ENCODE measurements at regions not wholly inside any gene's neighbourhood (a gene's known extent, or its start where the extent isn't known, plus 50 kb on each side); places are given as distances from the start of the nearest gene placed in this dataset.
"Not testable (repeated sequence)": the region's sequence is repeated elsewhere in the genome, so short reads cannot be mapped to it uniquely, and the experiment has no call there.

DNA sequence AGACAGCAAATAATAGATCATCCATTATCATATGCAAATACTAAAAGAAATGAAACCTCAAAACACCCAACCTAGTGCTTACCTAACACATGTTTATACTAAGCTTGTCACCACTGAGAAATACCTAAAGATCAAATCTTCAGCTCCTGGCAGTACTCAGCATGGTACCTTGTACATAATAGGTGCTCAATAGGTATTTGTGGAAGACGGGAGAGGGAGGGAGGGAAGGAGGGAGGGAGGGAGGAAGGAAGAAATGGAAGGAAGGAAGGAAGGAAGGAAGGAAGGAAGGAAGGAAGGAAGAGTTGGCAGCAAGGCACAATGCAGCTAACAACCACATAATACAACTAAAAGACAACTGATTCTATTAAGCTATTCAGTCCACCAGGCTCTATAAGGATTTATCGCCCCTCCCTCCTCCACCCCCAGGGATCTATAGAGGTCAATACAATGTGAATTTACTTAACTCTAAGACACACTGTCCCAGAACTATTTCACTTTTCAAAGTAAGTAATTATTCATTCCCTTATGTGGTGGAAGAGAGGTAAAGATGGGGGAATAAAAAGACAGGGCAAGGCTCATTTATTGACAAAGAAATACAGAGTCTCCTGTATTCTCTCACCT, 328.9 kb downstream of the PAPSS1 start:
- no peak for DNase-seq (ENCODE audit: low read depth)

DNA sequence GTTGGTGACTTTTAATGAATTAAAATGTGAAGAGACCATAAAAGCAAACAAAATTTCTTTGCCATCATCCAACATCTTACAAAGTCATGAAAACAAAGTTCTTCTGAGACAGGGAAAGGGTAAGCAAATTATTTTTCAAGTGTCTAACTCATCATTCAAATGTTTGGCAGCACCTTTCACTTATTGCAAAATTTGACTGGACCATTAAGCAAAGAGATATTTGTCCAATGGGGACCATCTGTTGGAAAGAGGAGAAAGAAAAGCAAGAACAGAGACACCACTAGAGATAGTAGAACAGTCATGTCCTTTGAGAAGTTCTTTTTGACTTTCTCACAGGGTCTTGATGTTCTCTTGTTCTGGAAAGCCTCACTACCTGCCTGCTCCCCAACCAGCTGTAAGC, 330.1 kb downstream of the PAPSS1 start:
- DNase-seq (ENCODE audit: low read depth), result no peak

DNA sequence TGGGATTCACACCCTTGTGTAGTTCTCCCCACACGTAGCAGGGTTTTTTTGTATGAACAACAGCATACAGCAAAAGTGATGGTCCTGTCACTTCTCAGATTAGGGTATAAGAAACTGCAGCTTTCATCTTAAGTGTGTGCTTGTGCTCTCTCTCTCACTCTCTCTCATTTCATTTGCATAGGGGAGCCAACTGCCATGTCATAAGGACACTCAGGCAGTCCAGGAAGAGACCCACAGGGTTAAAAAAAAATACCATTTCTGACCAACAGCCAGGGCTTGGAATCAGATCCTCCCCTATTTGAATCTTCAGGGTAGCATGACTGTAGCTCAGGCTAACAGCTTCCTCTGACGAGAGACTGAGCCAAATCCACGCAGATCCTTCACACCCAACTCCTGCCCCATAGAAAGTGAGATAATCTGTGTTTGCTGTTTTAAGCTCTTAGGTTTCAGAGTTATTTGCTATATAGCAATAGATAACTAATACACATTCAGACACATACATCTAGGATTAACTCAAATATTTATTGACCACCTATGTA, 331.2 kb downstream of the PAPSS1 start:
- DNase-seq (ENCODE audit: low read depth), result no peak

DNA sequence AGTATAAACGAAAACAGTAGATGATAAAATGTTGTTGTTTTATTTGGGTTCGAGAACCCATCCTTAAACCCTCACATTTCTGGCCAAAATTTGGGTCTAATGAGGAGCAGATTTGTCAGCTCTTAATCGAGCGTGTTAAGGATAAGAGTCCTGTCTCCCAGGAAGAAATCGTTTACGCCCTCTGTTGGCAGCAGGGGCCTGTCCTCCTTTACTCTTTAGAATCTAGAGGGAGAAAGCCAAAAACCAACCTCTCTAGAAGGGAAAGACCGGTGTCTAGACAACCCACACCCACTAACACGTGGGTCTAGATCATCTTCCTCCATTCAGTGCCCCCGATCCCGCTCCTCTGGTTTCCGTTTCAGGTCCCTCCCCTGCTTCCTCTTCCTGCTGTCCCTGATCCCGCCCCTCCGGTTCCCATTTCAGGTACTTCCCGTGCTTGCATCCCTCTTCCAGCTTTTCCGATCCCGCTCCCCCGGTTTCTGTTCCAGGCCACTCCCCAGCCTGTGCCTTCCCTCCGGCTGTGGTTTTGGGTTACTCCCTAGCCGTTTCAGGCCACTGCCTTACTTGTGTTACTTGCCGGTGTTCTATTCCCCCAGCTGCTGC, 339.1 kb downstream of the PAPSS1 start:
- DNase-seq (ENCODE audit: low read depth), result peak; percentile 9

DNA sequence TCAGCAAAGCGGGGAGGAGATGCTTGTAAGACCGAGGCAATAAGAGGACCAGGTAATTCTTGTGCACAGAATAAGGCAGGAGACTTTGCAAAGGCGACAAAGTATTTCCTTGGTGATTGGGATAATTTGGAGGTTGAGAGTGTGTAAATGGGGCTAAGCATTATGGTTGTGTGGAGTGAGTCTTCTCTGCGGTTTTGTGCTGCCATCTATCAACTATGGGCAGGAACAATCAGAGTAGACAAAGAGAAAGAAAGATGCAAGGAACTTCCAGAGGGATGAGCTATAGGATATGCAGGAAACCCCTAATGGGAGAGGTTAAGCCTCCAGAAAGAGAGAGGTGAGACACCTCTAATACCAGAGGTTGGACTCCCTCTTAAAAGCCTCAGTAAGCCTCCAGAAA, 339.8 kb downstream of the PAPSS1 start:
- DNase-seq (ENCODE audit: low read depth), result no peak

DNA sequence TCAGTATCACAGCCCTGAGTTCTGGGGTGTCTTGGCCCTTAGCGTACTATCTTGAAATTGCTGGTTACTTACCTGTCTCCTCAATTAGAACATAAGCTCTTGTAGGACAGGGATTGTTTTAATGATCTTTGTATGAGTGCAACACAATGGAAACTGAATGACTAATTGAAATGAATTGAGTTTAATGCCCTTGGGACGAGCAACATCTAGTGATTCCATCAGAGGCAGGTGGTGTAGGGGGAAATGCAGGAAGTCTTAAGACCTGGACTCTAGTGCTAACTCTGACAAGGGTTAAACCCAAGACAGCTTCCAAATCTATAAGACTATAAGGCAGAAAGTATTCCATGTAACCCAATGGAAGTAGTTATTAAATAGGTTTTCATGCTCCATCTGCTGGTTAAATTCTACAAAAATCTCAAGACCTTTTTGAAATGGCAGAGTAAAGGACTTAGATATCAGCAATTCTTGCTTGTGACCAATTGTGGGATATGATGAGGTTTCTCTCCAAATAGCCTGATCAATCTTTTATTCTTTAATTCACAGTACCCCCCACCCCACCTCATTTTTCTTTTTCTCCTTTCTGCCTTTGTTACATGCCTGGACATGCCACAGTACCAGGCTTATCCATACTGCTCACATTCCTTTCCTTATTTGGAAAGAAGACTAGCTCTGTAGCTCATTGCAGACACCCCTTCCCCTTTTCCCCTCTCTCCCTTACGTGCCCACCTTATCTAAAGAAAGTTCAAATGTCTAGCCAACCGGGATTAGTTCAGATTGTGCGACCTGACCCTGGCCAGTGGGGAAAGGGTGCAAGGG, 340.8 kb downstream of the PAPSS1 start:
- peak; percentile 34 for DNase-seq (ENCODE audit: low read depth)

DNA sequence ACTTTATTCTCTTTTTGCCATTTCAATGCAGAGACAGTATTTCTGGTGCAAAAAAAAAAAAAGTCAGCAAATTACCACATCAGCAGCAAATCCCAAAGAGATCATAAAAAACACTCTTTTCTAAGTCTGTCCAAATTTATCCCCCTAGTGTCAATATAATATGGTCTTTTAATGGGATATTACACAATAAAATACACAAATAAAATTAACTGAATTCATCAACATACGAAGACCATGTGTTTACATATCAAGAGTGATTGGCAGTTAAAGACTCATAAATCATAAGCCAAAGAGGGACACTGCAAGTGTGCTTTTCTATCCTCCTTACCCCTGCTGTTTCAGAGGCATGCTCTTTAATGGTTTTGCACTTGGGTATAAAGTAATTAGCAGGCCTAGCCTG, 340.2 kb upstream of the DKK2 start:
- no peak for DNase-seq (ENCODE audit: low read depth)

DNA sequence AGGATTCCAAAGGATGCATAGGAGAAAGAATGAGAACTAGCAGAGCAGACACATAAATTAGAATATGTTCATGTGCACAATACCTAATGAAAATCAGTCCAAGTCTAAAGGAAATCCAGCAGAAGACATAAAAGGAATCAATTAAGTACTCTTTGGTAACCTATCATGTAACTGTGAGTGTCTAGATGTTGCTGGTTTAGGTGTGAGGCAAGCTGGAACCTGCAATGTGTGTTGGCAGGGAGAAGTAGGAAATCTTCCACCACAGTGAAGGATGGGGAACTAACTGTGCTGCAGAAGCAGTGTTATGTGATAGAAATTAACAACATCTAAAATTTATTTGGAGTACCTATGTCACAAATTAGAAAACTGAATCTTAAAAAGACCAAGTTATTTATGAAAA, 330.8 kb upstream of the DKK2 start:
- DNase-seq (ENCODE audit: low read depth), result no peak

DNA sequence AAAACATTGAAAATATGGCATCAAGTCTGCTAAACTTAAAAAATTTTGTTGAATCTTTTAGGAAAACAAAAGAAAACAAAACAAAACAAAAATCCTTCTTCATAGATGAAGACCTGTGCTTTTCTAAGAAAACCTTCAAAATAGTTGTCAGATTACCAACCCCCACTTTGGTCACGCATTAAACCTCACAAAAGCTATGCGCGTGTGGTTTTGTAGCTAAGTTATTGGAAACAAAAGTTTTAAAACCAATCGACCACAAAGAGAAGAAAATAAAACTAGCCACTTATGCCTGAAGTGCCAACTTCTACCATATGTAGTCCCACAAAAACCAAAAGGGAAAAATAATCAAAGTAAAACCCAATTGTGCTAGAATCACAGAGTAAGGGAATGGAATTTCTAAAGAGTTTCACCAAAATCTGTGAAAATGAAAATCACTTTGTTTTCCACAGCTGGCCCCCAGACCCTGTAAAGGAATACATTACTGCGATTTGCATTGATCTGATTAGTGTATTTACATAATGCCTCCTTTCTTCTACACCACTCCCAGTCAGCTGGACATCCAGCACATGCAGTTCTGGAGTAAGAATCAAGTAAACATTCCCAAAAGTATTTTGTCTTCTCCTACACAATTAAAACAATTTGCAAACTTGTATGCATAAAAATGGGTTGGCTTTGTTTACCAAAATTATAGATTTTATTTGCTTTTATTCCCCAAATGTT, 330.1 kb upstream of the DKK2 start:
- no peak for DNase-seq (ENCODE audit: low read depth)

DNA sequence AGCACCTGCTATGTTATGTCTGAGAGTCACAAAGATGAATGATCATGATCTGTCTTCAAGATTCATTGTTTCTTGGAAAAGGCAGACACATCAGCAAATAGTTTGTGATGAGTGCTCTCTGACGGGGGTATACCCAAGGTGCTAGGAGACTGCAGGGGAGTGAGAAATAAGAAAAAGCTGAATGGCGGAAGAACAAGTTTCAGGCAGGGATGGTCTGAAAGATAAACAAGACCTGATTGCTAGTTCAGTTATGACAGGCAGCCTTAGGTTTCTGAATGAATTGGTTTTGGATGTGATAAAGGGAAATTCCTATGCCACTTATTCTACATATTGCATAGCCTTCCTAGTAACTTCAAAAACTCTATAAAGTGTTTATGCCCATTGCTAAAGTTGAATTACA, 327.0 kb upstream of the DKK2 start:
- DNase-seq (ENCODE audit: low read depth), result no peak

DNA sequence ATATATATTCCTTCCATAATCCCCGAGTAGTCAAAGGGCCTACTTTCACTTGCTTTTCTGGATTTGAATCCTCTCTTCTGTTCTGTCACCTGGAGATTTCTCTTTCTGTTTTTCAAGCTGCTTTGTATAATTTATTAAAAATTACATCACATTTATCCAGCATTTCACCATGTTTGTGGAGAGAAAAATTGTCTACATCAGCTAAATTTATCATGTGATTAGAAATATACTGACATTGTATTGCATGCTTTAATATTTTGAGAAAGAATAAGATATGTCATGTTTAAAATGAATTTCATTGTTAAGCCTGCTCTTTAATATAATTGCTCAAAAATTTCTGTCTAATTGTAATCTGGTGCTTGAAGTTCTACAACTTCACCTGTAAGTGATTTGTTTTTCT, 323.1 kb upstream of the DKK2 start:
- no peak for DNase-seq (ENCODE audit: low read depth)

DNA sequence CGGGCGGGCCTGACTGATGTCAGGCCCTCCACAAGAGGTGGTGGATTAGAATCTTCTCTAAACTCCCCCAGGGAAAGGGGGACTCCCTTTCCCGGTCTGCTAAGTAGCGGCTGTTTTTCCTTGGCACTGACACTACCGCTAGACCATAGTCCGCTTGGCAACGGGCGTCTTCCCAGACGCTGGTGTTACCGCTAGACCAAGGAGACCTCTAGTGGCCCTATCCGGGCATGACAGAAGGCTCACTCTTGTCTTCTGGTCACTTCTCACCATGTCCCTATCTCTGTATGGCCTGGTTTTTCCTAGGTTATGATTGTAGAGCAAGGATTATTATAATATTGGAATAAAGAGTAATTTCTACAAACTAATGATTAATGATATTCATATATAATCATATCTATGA, 318.2 kb upstream of the DKK2 start:
- peak; percentile 3 for DNase-seq (ENCODE audit: low read depth)

DNA sequence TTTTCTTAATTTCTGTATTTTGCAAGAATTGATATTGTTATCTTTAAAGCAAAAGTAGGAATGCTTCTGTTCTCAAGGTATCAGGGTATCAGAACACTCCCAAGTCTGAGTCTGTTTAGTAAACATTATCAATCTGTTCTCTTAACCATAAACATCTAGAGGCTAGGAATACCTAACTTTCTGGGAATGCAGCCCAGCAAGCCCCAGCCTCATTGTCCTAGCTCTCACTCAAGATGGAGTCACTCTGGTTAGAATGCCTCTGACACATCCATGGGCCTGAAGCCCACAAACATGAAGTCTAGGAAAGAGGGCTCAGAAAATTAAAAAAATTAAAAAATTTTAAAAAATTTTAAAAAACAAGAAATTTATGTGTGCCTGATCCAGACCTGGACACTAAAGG, 315.1 kb upstream of the DKK2 start:
- DNase-seq (ENCODE audit: low read depth), result no peak

DNA sequence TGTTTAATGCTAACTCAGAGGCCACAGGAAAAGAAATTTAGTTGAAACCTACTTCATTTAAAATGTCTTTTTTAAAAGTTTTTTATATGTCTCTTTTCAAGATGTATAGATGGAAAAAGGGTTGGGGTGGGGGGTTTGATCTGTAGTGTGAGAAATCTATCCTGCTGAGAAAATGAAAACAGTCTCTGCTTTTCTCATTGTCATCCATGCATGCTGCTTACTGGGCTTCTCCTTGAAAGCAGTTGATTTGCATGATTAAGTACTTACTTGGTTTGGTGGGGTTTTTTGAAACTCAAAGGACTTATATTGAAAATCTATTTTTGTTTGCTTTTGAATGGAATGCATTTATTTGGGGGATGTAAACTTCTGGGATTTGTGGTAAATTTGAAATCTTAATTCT, 313.6 kb upstream of the DKK2 start:
- DNase-seq (ENCODE audit: low read depth), result no peak

DNA sequence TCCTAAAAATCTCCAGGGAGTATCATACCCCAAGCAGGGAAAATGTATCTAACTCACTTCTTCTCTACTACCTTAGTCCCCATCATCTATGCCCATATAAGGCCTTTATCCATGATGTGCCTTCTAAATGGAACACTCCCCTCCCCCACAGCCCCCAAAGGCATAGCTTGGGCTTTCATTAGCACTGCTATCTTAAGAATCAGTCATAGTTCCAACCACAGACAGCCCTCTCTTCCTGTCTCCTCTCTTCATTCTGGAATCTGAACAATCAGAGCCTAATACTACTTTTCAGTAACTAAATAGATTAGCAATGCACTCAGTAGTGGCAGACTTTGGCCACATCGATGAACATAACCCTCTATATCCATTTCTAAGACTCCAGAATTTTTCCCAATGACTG, 313.2 kb upstream of the DKK2 start:
- DNase-seq (ENCODE audit: low read depth), result no peak

DNA sequence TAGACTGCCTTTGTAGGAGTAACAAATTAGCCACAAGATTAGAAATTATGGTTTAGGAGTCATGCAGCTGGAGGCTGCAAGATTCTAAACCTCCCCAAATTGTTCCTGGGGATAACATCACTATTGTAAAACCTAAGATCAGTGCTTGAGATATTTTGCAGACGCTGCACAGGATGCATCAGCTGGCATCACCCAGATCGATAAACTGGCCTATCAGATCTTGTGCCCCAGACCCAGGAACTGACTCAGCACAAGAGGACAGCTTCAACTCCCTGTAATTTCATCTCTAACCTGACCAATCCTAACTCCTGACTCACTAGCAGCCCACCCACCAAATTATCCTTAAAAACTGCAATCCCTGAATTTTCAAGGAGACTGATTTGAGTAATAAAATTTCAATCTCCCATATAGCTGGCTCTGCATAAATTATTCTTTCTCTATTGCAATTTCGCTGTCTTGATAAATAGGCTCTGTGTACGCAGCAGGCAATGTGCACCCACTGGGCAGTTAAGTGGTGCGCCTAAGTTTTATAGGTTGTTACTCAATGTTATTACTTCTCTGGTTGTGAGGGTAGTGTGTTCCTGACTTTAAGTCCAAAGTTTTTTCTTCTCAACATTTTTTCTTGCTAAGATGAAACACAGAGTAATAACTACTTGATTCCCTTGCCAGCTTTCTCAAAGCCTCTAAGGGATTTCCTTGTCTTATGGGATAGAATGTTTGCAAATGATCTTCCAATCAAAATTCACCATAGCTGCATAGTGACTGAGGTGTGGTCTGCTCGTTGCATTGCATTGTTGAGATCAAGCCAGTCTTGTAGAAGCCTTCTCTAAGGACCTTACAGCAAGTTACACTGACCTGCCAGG, 312.3 kb upstream of the DKK2 start:
- DNase-seq (ENCODE audit: low read depth), result no peak

DNA sequence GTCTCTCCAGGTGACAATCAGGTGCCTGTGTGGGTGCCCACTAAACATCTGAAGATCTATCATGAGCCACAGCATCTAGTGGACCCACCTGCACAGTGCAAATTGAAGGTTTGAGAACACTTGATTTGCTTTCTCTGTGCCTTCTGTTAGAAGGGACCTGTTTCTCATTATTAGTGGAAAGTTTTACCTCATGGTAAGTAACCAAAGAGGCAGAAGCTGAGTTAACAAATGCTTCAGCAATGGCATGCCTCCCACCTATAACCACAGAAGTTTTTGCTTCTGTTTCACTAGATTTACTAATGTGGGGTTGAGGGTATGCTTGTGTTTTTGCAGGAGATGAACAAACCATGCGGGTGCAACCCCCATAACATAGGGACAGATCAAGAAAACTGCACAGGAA, 297.4 kb upstream of the DKK2 start:
- DNase-seq (ENCODE audit: low read depth), result no peak

DNA sequence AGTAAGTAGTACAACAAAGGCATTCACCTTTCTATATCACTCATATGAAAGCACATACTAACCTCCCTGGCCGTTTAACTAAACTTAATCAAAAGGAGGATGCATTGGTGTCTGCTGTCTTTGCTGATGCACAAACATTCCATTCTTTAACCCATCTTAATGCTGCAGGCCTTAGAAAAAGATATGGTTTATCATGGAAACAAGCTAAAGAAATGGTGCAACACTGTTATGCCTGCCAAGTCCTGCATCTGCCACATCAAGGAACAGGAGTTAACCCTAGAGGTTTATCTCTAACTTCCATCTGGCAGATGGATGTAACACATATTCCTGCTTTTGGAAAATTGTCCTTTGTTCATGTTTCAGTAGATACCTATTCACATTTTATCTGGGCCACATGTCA, 296.5 kb upstream of the DKK2 start:
- not testable (repeated sequence) for DNase-seq (ENCODE audit: low read depth)

DNA sequence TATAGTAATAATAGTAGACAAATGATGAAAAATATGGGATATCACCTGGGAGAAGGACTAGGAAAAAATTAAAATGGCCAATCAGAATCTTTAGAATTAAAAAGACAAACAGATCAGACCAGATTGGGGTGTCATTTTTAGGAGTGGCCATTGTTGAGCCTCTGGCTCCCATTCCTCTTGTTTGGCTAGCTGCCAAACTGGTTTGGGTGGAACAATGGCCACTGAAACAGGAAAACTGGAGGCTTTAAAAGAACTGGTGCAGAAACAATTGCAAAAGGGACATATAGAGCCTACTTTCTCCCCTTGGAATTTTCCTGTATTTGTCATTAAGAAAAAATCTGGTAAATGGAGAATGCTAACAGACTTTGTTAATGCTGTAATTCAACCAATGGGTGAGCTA, 294.8 kb upstream of the DKK2 start:
- no peak for DNase-seq (ENCODE audit: low read depth)

DNA sequence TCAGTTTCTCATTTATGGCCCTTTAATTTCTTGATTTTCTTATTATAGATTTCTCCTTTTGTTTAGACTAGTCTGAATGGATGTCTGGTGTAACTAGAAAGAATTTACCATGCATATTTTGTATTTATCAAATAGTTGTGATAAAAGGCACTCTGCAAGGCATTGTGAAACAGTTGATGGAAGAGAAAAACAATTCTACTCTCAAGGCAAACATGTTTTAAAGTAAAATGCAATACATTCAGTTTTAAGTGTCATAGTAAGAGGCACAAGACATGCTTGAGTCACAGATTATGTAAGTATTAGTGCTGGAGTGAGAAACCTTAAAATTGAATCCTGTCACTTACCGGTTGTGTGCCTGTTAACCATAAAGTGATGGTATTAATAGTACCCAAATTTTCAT, 283.3 kb upstream of the DKK2 start:
- DNase-seq (ENCODE audit: low read depth), result no peak

DNA sequence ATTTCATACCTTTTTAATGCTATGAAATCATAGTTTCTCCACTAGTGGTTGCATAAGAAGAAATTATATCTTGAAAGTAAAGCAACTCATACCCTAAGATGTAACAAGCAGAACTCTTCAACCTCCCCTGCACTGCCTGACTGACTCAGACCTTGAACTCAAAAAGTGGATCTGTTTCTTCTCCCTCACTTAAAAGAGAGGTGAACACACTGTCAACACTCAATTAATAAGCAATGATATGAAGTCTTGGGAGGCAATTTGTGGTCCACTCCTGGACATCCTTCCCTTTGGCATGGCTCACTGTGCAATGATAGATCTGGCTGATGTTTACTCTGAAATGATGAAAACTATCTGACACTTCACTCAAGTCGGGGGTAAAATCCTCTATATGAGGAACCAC, 282.0 kb upstream of the DKK2 start:
- DNase-seq (ENCODE audit: low read depth), result no peak

DNA sequence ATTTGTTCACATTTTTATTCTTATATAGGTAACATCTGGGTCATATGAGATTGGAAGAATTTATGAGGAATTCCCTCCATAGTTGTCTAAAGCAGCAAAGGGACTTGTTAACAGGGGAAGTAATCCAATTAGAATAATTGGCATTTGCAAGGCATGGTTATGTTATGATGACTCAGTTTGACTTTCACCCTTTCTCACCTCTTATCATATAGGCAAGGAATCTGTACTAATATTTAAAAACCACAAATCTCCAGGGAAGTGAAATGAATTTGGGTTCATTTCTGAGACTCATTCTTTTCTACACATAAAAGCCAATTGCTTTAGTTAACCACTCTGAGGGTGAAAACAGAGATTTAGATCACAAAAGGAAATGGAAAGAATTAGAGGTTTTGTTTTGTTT, 281.5 kb upstream of the DKK2 start:
- no peak for DNase-seq (ENCODE audit: low read depth)

Data from fibroblast of gingiva (primary cell).